Naive thymus-derived CD4-positive, alpha-beta T cell (primary cell): ENCODE measurements at regions not wholly inside any gene's neighbourhood (a gene's known extent, or its start where the extent isn't known, plus 50 kb on each side); places are given as distances from the start of the nearest gene placed in this dataset.
A peak's percentile ranks its signal among the peaks of the same experiment; 100 is the strongest.
"Not testable (repeated sequence)": the region's sequence is repeated elsewhere in the genome, so short reads cannot be mapped to it uniquely, and the experiment has no call there.

Experiments used
- ATAC-seq: fragments of 150-1000 bp; cut with Tn5 transposase; 2 replicates; pipeline ENCODE4 v1.10.0; 2021; ENCODE audit warnings: mild to moderate bottlenecking, moderate library complexity
- CTCF ChIA-PET: fragments of 350-600 bp; sonication (Branson Sonifier 250); formaldehyde crosslinking; loops from one replicate; lab custom pipeline; 2021; ENCODE audit warnings: antibody characterized with exemption; lab: Charles Lee
- POLR2A ChIA-PET: fragments of 350-600 bp; sonication (Branson Sonifier 250); formaldehyde crosslinking; loops from one replicate; lab custom pipeline; 2021; ENCODE audit warnings: antibody characterized with exemption, inconsistent platforms; lab: Charles Lee
- DNase-seq, 9 donors: peaks; one replicate each; pipeline versions ENCODE4 v3.0.0 to v3.0.0-alpha.2; 2020 to 2022; ENCODE audit warnings: mixed read lengths in 1 of 9
- H3K27ac ChIP-seq: one replicate; pipeline ENCODE4 v1.7.0; 2013; ENCODE audit warnings: mild to moderate bottlenecking, low read depth, low read length, moderate library complexity
- H3K27me3 ChIP-seq, 2 donors: one replicate each; pipeline ENCODE4 v1.7.0; 2013; ENCODE audit warnings: low read length in 2 of 2, mild to moderate bottlenecking in 2 of 2, moderate library complexity in 2 of 2; ENCODE audit not compliant: control insufficient read depth in 2 of 2, insufficient read depth in 2 of 2
- H3K36me3 ChIP-seq, 3 experiments: 1 replicate in 2 of 3; 2 replicates in 1 of 3; pipeline ENCODE4 v1.7.0; 2013; ENCODE audit warnings: low read length in 3 of 3, mild to moderate bottlenecking in 3 of 3, moderate library complexity in 1 of 3; ENCODE audit not compliant: insufficient read depth in 3 of 3, control insufficient read depth in 2 of 3
- H3K4me1 ChIP-seq, 2 donors: one replicate each; pipeline ENCODE4 v1.7.0; 2013; ENCODE audit warnings: low read length in 2 of 2, mild to moderate bottlenecking in 2 of 2, moderate library complexity in 1 of 2; ENCODE audit not compliant: control insufficient read depth in 2 of 2, insufficient read depth in 2 of 2
- H3K4me3 ChIP-seq: 2 replicates; pipeline ENCODE4 v1.7.0; 2013; ENCODE audit warnings: mild to moderate bottlenecking, low read length
- H3K9me3 ChIP-seq, 3 experiments: 1 replicate in 2 of 3; 2 replicates in 1 of 3; pipeline ENCODE4 v1.7.0; 2013; ENCODE audit warnings: low read length in 3 of 3; ENCODE audit not compliant: control insufficient read depth in 2 of 3
- H3K27ac Mint-ChIP-seq, 9 donors: one replicate each; pipeline ENCODE4 v1.8.0; 2020 to 2022; ENCODE audit warnings: mixed read lengths in 9 of 9, mild to moderate bottlenecking in 8 of 9, moderate library complexity in 5 of 9, inconsistent platforms in 2 of 9
- H3K27me3 Mint-ChIP-seq, 5 donors: one replicate each; pipeline ENCODE4 v1.8.0; 2021 to 2022; ENCODE audit warnings: mixed read lengths in 5 of 5, mild to moderate bottlenecking in 1 of 5
- H3K36me3 Mint-ChIP-seq, 5 donors: one replicate each; pipeline ENCODE4 v1.8.0; 2020 to 2022; ENCODE audit warnings: mixed read lengths in 5 of 5, mild to moderate bottlenecking in 3 of 5, inconsistent platforms in 1 of 5
- H3K4me1 Mint-ChIP-seq, 7 donors: one replicate each; pipeline ENCODE4 v1.8.0; 2020 to 2022; ENCODE audit warnings: mixed read lengths in 7 of 7, mild to moderate bottlenecking in 3 of 7, inconsistent platforms in 1 of 7
- H3K4me3 Mint-ChIP-seq, 10 donors: one replicate each; pipeline ENCODE4 v1.8.0; 2020 to 2022; ENCODE audit warnings: mild to moderate bottlenecking in 10 of 10, mixed read lengths in 10 of 10, moderate library complexity in 6 of 10, inconsistent platforms in 2 of 10
- H3K9me3 Mint-ChIP-seq, 11 donors: one replicate each; pipeline ENCODE4 v1.8.0; 2020 to 2022; ENCODE audit warnings: mixed read lengths in 11 of 11, mild to moderate bottlenecking in 4 of 11, inconsistent platforms in 1 of 11, moderate library complexity in 1 of 11
- intact Hi-C, 2 donors: fragments of 100-400 bp; cut with micrococcal nuclease; formaldehyde crosslinking; loops; one replicate each; pipeline ENCODE4 v1.15.1; 2023

DNA sequence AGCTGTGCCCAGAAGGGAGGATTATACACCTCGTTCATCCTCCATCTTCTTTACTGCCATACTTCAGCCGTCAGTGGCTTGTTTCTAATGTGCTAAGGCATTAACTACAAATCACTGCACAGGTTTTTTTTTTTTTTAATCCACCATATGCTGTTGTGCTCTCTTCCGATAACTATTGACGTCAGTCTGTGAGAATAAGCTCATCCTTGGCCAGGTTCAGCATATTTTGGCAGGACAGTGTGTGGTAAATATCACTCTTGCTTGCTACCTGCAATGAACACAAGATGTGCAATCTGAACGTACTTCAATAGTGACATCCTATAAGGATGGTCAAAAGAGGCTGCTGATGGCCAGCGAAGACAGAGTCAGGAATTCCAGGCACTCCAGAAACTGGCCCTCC is 2030.7 kb upstream of the PCDH20 start:
- H3K27ac Mint-ChIP-seq = no peak overlapping the region
- H3K9me3 Mint-ChIP-seq = peaks cover 0 to 7% (median 2%) of the 10 kb centered on the region in 11 donors
- ATAC-seq = no peak
- Histone ChIP-seq H3K4me3 (no peak overlapping the region), H3K4me1 (no peaks in the 10 kb centered on the region), H3K36me3 (no peaks in the 10 kb centered on the region), H3K27ac (no peak overlapping the region), H3K9me3 (no peaks in the 10 kb centered on the region), H3K27me3 (no peaks in the 10 kb centered on the region)
- no peaks in the 10 kb centered on the region for H3K4me1 Mint-ChIP-seq
- H3K4me3 Mint-ChIP-seq = no peak overlapping the region
- H3K36me3 Mint-ChIP-seq = no peaks in the 10 kb centered on the region
- POLR2A ChIA-PET = no interaction called here
- DNase-seq = no peak
- intact Hi-C loops = no loop called here
- no peaks in the 10 kb centered on the region for H3K27me3 Mint-ChIP-seq
- CTCF ChIA-PET = no interaction called here

DNA sequence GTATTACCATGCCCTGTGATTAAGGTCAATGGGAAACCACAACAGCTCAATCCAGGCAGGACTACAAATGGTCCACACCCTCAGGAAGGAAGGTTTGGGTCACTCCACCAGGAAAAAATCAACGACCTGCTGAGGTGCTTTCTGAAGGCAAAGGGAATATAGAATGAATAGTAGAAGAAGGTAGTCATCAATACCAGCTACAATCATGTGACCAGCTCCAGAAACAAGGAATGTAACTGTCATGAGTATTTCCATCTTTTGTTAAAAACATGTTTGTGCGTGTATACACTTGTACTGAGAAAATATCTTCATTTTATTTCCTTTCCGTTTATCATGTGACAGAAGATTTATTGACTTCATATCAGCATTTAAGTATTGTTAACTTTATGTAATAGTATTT is 2028.6 kb upstream of the PCDH20 start:
- CTCF ChIA-PET, H3K4me1 ChIP-seq, H3K27ac ChIP-seq, ATAC-seq, H3K4me3 Mint-ChIP-seq, H3K36me3 ChIP-seq, H3K27me3 ChIP-seq, POLR2A ChIA-PET, H3K36me3 Mint-ChIP-seq, DNase-seq, H3K27me3 Mint-ChIP-seq, intact Hi-C loops, H3K4me3 ChIP-seq, H3K4me1 Mint-ChIP-seq, H3K9me3 ChIP-seq, H3K27ac Mint-ChIP-seq: not testable (repeated sequence)
- H3K9me3 Mint-ChIP-seq = peaks cover 0 to 12% (median 1%) of the 10 kb centered on the region in 11 donors

DNA sequence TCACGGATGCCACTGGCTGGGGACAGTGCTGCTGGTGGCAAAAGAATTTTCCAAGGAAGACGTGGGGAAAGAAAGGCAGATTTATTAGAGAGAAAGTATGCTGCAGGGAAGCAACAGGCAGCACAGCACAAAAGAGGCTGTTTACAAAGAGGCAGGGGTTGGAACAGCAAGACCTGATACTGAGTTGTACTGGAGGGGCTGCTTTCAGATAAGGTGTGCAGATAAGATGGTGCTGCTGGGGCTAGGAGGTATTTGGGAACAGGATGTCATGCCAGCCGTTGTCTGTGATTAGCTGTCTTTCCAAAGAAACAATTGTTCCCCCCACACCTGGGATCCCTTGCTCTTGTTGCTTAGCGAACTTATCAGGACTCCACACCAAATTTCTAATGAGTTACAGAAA is 2023.3 kb upstream of the PCDH20 start:
- Histone ChIP-seq H3K4me1 (no peaks in the 10 kb centered on the region), H3K4me3 (no peak overlapping the region), H3K9me3 (no peaks in the 10 kb centered on the region), H3K27me3 (no peaks in the 10 kb centered on the region), H3K27ac (no peak overlapping the region), H3K36me3 (no peaks in the 10 kb centered on the region)
- intact Hi-C loops = no loop called here
- POLR2A ChIA-PET = no interaction called here
- no peaks in the 10 kb centered on the region for H3K36me3 Mint-ChIP-seq
- DNase-seq (no peak), ATAC-seq (no peak)
- no peaks in the 10 kb centered on the region for H3K27me3 Mint-ChIP-seq
- no peaks in the 10 kb centered on the region for H3K4me1 Mint-ChIP-seq
- H3K27ac Mint-ChIP-seq = peak overlapping the region in 1 of 9 donors; percentile 8
- H3K4me3 Mint-ChIP-seq = no peak overlapping the region
- peaks cover 0 to 16% (median 1%) of the 10 kb centered on the region in 11 donors for H3K9me3 Mint-ChIP-seq
- CTCF ChIA-PET = no interaction called here

DNA sequence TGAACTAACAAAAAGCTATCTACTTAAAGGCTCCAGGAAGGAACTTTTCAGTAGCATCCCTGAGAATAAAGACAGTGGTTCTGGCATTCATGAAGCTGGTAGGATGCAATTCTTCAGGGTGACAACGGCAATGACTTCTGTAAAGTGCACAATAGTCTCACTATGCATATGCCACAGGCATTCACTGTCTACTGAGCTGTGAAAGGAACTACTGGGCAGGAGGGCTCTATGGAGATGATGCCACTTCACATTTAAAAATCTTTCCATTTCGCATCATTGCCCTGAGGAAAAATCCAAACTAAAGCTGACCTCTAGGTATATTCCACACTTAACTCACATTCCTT is 2020.6 kb upstream of the PCDH20 start:
- H3K36me3 Mint-ChIP-seq = no peaks in the 10 kb centered on the region
- H3K9me3 Mint-ChIP-seq = peaks cover 0 to 17% (median 1%) of the 10 kb centered on the region in 11 donors
- DNase-seq (no peak), ATAC-seq (no peak)
- H3K9me3 ChIP-seq = no peaks in the 10 kb centered on the region
- H3K27me3 ChIP-seq = no peaks in the 10 kb centered on the region
- H3K27ac Mint-ChIP-seq = no peak overlapping the region
- H3K27ac ChIP-seq = no peak overlapping the region
- POLR2A ChIA-PET = no interaction called here
- no peaks in the 10 kb centered on the region for H3K4me1 ChIP-seq
- no peak overlapping the region for H3K4me3 ChIP-seq
- H3K4me1 Mint-ChIP-seq = no peaks in the 10 kb centered on the region
- H3K36me3 ChIP-seq = no peaks in the 10 kb centered on the region
- H3K4me3 Mint-ChIP-seq = no peak overlapping the region
- CTCF ChIA-PET = no interaction called here
- intact Hi-C loops = no loop called here
- H3K27me3 Mint-ChIP-seq = no peaks in the 10 kb centered on the region

DNA sequence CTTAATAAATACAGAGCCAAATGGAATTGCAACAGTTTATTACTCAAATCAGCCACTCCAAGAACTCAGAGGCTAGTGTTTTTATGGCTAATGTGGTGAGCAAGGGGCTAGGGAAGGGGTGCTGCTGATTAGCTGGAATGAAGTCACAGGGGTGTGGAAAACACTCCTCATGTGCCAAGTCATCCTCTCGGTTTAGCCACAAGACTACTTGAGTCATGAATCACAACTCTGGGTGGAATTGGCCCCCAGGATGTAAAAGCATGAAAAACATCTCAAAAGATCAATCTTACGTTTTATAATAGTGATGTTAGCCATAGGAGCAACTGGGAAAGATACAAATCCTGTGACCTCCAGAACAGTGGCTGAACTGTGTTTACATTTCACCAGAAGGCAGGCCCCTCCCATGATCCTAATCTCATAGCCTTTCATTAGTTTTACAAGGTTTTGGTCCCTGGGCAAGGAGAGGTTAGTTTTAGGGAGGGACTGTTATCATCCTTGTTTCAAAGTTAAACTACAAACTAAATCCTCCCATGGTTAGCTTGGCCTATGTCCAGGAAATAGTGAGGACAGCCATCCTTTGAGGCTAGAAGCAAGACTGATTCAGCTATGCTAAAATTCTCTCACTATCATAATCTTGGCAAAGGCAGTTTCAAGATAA is 2020.1 kb upstream of the PCDH20 start:
- Histone ChIP-seq H3K9me3 (no peaks in the 10 kb centered on the region), H3K27me3 (no peaks in the 10 kb centered on the region), H3K27ac (no peak overlapping the region), H3K4me3 (no peak overlapping the region), H3K36me3 (no peaks in the 10 kb centered on the region), H3K4me1 (no peaks in the 10 kb centered on the region)
- POLR2A ChIA-PET = no interaction called here
- Mint-ChIP-seq H3K36me3 (no peaks in the 10 kb centered on the region), H3K4me1 (no peaks in the 10 kb centered on the region), H3K27me3 (no peaks in the 10 kb centered on the region), H3K4me3 (no peak overlapping the region), H3K9me3 (peaks cover 0 to 17% (median 1%) of the 10 kb centered on the region in 11 donors), H3K27ac (no peak overlapping the region)
- ATAC-seq (no peak), DNase-seq (no peak)
- intact Hi-C loops = no loop called here
- CTCF ChIA-PET = no interaction called here

DNA sequence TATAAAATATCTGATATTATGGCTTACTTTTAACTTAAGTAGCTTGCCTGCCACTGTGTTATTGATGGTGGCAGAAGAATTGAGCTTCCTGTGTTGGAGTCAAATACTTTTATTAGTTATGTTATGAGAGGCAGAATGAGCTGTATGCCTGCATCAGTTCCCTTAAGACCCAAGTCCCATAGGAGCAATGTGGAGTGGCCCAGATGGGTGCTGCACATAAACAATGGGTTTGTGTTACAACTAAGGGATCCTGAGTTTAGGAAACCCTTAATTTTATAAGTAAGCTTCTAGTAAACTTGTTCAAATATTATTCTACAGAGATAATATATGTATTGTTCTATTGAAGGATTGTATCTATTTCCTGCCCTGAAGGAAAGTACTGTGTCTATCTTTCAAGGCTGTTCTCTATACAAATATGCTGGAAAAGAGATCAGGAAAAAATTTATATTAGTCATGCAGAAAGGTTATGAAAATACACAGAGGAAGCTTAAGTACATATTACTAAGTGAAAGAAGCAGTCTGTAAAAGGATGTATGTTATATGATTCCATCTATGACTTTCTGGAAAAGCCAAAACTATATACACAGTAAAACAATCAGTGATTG is 2018.0 kb upstream of the PCDH20 start:
- H3K27me3 ChIP-seq = no peaks in the 10 kb centered on the region
- no peak overlapping the region for H3K27ac Mint-ChIP-seq
- no peak for ATAC-seq
- no peak overlapping the region for H3K4me3 ChIP-seq
- no peak overlapping the region for H3K27ac ChIP-seq
- no peaks in the 10 kb centered on the region for H3K36me3 ChIP-seq
- H3K36me3 Mint-ChIP-seq = no peaks in the 10 kb centered on the region
- no peak overlapping the region for H3K4me3 Mint-ChIP-seq
- POLR2A ChIA-PET = no interaction called here
- no peak for DNase-seq
- intact Hi-C loops = no loop called here
- H3K9me3 ChIP-seq = no peaks in the 10 kb centered on the region
- peaks cover 0 to 7% (median 0%) of the 10 kb centered on the region in 11 donors for H3K9me3 Mint-ChIP-seq
- H3K27me3 Mint-ChIP-seq = no peaks in the 10 kb centered on the region
- H3K4me1 Mint-ChIP-seq = no peaks in the 10 kb centered on the region
- CTCF ChIA-PET = no interaction called here
- H3K4me1 ChIP-seq = no peaks in the 10 kb centered on the region

DNA sequence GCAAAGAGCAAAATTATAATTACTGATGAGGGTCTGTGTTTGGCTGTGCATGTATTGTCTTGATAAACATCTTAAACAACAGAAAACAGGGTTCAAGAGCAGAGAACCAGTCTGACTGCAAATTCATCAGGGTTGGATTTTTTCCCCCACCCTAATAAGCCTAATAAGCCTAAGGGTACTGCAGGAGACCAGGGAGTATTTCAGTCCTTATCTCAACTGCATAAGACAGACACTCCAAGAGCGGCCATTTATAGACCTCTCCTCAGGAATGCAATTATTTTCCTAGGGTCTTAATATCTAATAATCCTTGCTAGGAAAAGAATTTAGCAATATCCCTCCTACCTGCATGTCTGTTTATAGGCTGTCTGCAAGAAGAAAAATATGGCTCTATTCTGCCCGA is 2011.5 kb upstream of the PCDH20 start:
- POLR2A ChIA-PET = no interaction called here
- CTCF ChIA-PET = no interaction called here

More for the DNA sequence above, 2011.5 kb upstream of the PCDH20 start:
- Histone ChIP-seq H3K4me1 (no peaks in the 10 kb centered on the region), H3K36me3 (no peaks in the 10 kb centered on the region), H3K4me3 (no peak overlapping the region), H3K27me3 (no peaks in the 10 kb centered on the region), H3K9me3 (no peaks in the 10 kb centered on the region), H3K27ac (no peak overlapping the region)
- no peak for DNase-seq
- Mint-ChIP-seq H3K27ac (no peak overlapping the region), H3K4me3 (no peak overlapping the region), H3K36me3 (no peaks in the 10 kb centered on the region), H3K27me3 (no peaks in the 10 kb centered on the region), H3K9me3 (peaks cover 0 to 10% (median 4%) of the 10 kb centered on the region in 11 donors), H3K4me1 (no peaks in the 10 kb centered on the region)
- intact Hi-C loops = no loop called here
- ATAC-seq = no peak
